ENCODE measurements at regions not wholly inside any gene's neighbourhood (a gene's known extent, or its start where the extent isn't known, plus 50 kb on each side); places are given as distances from the start of the nearest gene placed in this dataset.

- ATAC-seq (ENCODE audit: insufficient read depth, low read depth) (no peak), DNase-seq (no peak)
- no peak for TF ChIP-seq EZH2 (IDR thresholded peaks at IDR 0.05; ENCODE audit: borderline replicate concordance, low read depth, low read length, severe bottlenecking)
- TF ChIP-seq CTCF (IDR thresholded peaks at IDR 0.05; ENCODE audit: borderline replicate concordance, extremely low read depth, low read length, poor library complexity, severe bottlenecking), result no peak
- H3K9me3 ChIP-seq (ENCODE audit: insufficient read depth, low read length, severe bottlenecking), result no peaks in the 10 kb centered on the region
- H3K4me3 ChIP-seq (ENCODE audit: low read depth in 1 of 2, low read length in 2 of 2), result no peak overlapping the region
- no peak overlapping the region for H2AFZ ChIP-seq (ENCODE audit: low read depth, low read length)
- no peaks in the 10 kb centered on the region for H4K20me1 ChIP-seq (ENCODE audit: insufficient read depth, low read length)
- no peaks in the 10 kb centered on the region for H3K27me3 ChIP-seq (ENCODE audit: insufficient read depth, low read length, poor library complexity)
- H3K27ac ChIP-seq (ENCODE audit: low read length), result no peak overlapping the region
- no peaks in the 10 kb centered on the region for H3K36me3 ChIP-seq (ENCODE audit: insufficient read depth, low read length)
- H3K79me2 ChIP-seq (ENCODE audit: insufficient read depth, low read length), result no peaks in the 10 kb centered on the region
- H3K4me1 ChIP-seq (ENCODE audit: insufficient read depth, low read length), result no peaks in the 10 kb centered on the region
- no peak overlapping the region for H3K9ac ChIP-seq (ENCODE audit: low read depth, low read length)
- H3K4me2 ChIP-seq (ENCODE audit: insufficient read depth, low read length), result no peak overlapping the region
Observed at GRCh38 chr2:216563646-216564045, 65.0 kb downstream of the RPL37A start.

GRCh38 chr2:216564611-216565010 lies 66.0 kb downstream of the RPL37A start:
- DNase-seq, result no peak
- no peaks in the 10 kb centered on the region for H3K27me3 ChIP-seq (ENCODE audit: insufficient read depth, low read length, poor library complexity)
- TF ChIP-seq CTCF (IDR thresholded peaks at IDR 0.05; ENCODE audit: borderline replicate concordance, extremely low read depth, low read length, poor library complexity, severe bottlenecking) (no peak), EZH2 (IDR thresholded peaks at IDR 0.05; ENCODE audit: borderline replicate concordance, low read depth, low read length, severe bottlenecking) (no peak)
- H3K4me3 ChIP-seq (ENCODE audit: low read depth in 1 of 2, low read length in 2 of 2), result no peak overlapping the region
- H4K20me1 ChIP-seq (ENCODE audit: insufficient read depth, low read length), result no peaks in the 10 kb centered on the region
- H3K4me2 ChIP-seq (ENCODE audit: insufficient read depth, low read length), result no peak overlapping the region
- H3K36me3 ChIP-seq (ENCODE audit: insufficient read depth, low read length), result no peaks in the 10 kb centered on the region
- no peak for ATAC-seq (ENCODE audit: insufficient read depth, low read depth)
- H3K9ac ChIP-seq (ENCODE audit: low read depth, low read length), result no peak overlapping the region
- no peak overlapping the region for H3K27ac ChIP-seq (ENCODE audit: low read length)
- no peaks in the 10 kb centered on the region for H3K9me3 ChIP-seq (ENCODE audit: insufficient read depth, low read length, severe bottlenecking)
- H3K79me2 ChIP-seq (ENCODE audit: insufficient read depth, low read length), result no peaks in the 10 kb centered on the region
- H3K4me1 ChIP-seq (ENCODE audit: insufficient read depth, low read length), result no peaks in the 10 kb centered on the region
- H2AFZ ChIP-seq (ENCODE audit: low read depth, low read length), result no peak overlapping the region

GRCh38 chr2:216565956-216566355 lies 67.3 kb upstream of the IGFBP2 start:
- Histone ChIP-seq H3K9me3 (ENCODE audit: insufficient read depth, low read length, severe bottlenecking) (no peaks in the 10 kb centered on the region), H3K4me2 (ENCODE audit: insufficient read depth, low read length) (no peak overlapping the region), H3K4me3 (ENCODE audit: low read depth in 1 of 2, low read length in 2 of 2) (no peak overlapping the region), H3K36me3 (ENCODE audit: insufficient read depth, low read length) (no peaks in the 10 kb centered on the region), H2AFZ (ENCODE audit: low read depth, low read length) (no peak overlapping the region), H3K9ac (ENCODE audit: low read depth, low read length) (no peak overlapping the region), H3K4me1 (ENCODE audit: insufficient read depth, low read length) (no peaks in the 10 kb centered on the region), H3K79me2 (ENCODE audit: insufficient read depth, low read length) (no peaks in the 10 kb centered on the region), H3K27me3 (ENCODE audit: insufficient read depth, low read length, poor library complexity) (no peaks in the 10 kb centered on the region), H4K20me1 (ENCODE audit: insufficient read depth, low read length) (no peaks in the 10 kb centered on the region), H3K27ac (ENCODE audit: low read length) (no peak overlapping the region)
- no peak for TF ChIP-seq CTCF (IDR thresholded peaks at IDR 0.05; ENCODE audit: borderline replicate concordance, extremely low read depth, low read length, poor library complexity, severe bottlenecking)
- no peak for TF ChIP-seq EZH2 (IDR thresholded peaks at IDR 0.05; ENCODE audit: borderline replicate concordance, low read depth, low read length, severe bottlenecking)
- no peak for DNase-seq
- no peak for ATAC-seq (ENCODE audit: insufficient read depth, low read depth)

GRCh38 chr2:216568576-216568975 lies 64.6 kb upstream of the IGFBP2 start:
- no peak overlapping the region for H3K4me2 ChIP-seq (ENCODE audit: insufficient read depth, low read length)

More at GRCh38 chr2:216568576-216568975, 64.6 kb upstream of the IGFBP2 start:
- DNase-seq (no peak), ATAC-seq (ENCODE audit: insufficient read depth, low read depth) (no peak)
- H3K27ac ChIP-seq (ENCODE audit: low read length), result no peak overlapping the region
- no peaks in the 10 kb centered on the region for H3K36me3 ChIP-seq (ENCODE audit: insufficient read depth, low read length)
- TF ChIP-seq CTCF (IDR thresholded peaks at IDR 0.05; ENCODE audit: borderline replicate concordance, extremely low read depth, low read length, poor library complexity, severe bottlenecking) (no peak), EZH2 (IDR thresholded peaks at IDR 0.05; ENCODE audit: borderline replicate concordance, low read depth, low read length, severe bottlenecking) (no peak)
- no peaks in the 10 kb centered on the region for H3K79me2 ChIP-seq (ENCODE audit: insufficient read depth, low read length)
- no peaks in the 10 kb centered on the region for H3K4me1 ChIP-seq (ENCODE audit: insufficient read depth, low read length)
- no peak overlapping the region for H3K9ac ChIP-seq (ENCODE audit: low read depth, low read length)
- no peaks in the 10 kb centered on the region for H3K9me3 ChIP-seq (ENCODE audit: insufficient read depth, low read length, severe bottlenecking)
- no peaks in the 10 kb centered on the region for H3K27me3 ChIP-seq (ENCODE audit: insufficient read depth, low read length, poor library complexity)
- no peaks in the 10 kb centered on the region for H4K20me1 ChIP-seq (ENCODE audit: insufficient read depth, low read length)
- H3K4me3 ChIP-seq (ENCODE audit: low read depth in 1 of 2, low read length in 2 of 2), result no peak overlapping the region
- no peak overlapping the region for H2AFZ ChIP-seq (ENCODE audit: low read depth, low read length)
